Tibial nerve (tissue), 4 donors: ENCODE measurements at regions not wholly inside any gene's neighbourhood (a gene's known extent, or its start where the extent isn't known, plus 50 kb on each side); places are given as distances from the start of the nearest gene placed in this dataset.

Source experiments
- DNase-seq, 2 donors: peaks; one replicate each; pipeline ENCODE4 v3.0.0-alpha.2; 2019; ENCODE audit warnings: low spot score in 2 of 2
- H3K27ac ChIP-seq, 4 donors: fragments of 200-600 bp; sonication (generic) in 3 of 4; one replicate each; pipeline ENCODE4 v1.5.1; 2017 to 2019; ENCODE audit warnings: mild to moderate bottlenecking in 1 of 4
- H3K27me3 ChIP-seq, 2 donors: fragments of 200-600 bp; sonication (generic) in 1 of 2; one replicate each; pipeline versions ENCODE4 v1.5.1 to v1.6.0; 2017 to 2019
- H3K36me3 ChIP-seq, 3 donors: fragments of 200-600 bp; sonication (generic); one replicate each; pipeline ENCODE4 v1.5.1; 2018 to 2019
- H3K4me1 ChIP-seq, 4 donors: fragments of 200-600 bp; sonication (generic) in 3 of 4; one replicate each; pipeline ENCODE4 v1.5.1; 2017 to 2019
- H3K4me3 ChIP-seq, 4 donors: fragments of 200-600 bp; sonication (generic) in 3 of 4; one replicate each; pipeline ENCODE4 v1.5.1; 2017 to 2019; ENCODE audit warnings: mild to moderate bottlenecking in 1 of 4, moderate library complexity in 1 of 4
- H3K9me3 ChIP-seq, 4 donors: fragments of 200-600 bp; sonication (generic) in 3 of 4; one replicate each; pipeline ENCODE4 v1.5.1; 2017 to 2019
- CTCF ChIP-seq, 5 experiments: fragments of 200-600 bp in 3 of 5; fragments of 450-650 bp in 2 of 5; sonication (generic) in 3 of 5; IDR thresholded peaks; one replicate each; pipeline ENCODE4 v1.5.1; 2016 to 2019; ENCODE audit warnings: antibody characterized with exemption in 5 of 5, mild to moderate bottlenecking in 3 of 5, moderate library complexity in 2 of 5
- EP300 ChIP-seq, 2 donors: sonication (generic); formaldehyde crosslinking; IDR thresholded peaks; one replicate each; pipeline ENCODE4 v1.6.1; 2017; ENCODE audit warnings: antibody characterized with exemption in 2 of 2, mild to moderate bottlenecking in 1 of 2
- POLR2A ChIP-seq, 2 donors: fragments of 450-650 bp; IDR thresholded peaks; one replicate each; pipeline ENCODE4 v1.6.1; 2017; ENCODE audit warnings: antibody characterized with exemption in 2 of 2, mild to moderate bottlenecking in 2 of 2, moderate library complexity in 2 of 2
- WGBS, 2 donors: methylation state at CpG; one replicate each; pipeline ENCODE4 v1.1.5; 2018; 5-methylcytosine and 5-hydroxymethylcytosine counted together

GRCh38 chr20:48066246-48066645 lies 281.0 kb upstream of the SULF2 start:
- H3K4me3 ChIP-seq, result no peak overlapping the region
- WGBS, 2 donors, result 48 to 55% methylated on average over 13 of the region's 13 CpGs
- H3K36me3 ChIP-seq, result no peaks in the 10 kb centered on the region
- H3K9me3 ChIP-seq, result no peaks in the 10 kb centered on the region
- H3K4me1 ChIP-seq, result no peaks in the 10 kb centered on the region
- H3K27me3 ChIP-seq, result no peaks in the 10 kb centered on the region
- no peak overlapping the region for H3K27ac ChIP-seq
- TF ChIP-seq EP300 (IDR thresholded peaks at IDR 0.05) (no peak), CTCF (IDR thresholded peaks at IDR 0.05) (no peak), POLR2A (IDR thresholded peaks at IDR 0.05) (no peak)
- DNase-seq, result no peak

DNA sequence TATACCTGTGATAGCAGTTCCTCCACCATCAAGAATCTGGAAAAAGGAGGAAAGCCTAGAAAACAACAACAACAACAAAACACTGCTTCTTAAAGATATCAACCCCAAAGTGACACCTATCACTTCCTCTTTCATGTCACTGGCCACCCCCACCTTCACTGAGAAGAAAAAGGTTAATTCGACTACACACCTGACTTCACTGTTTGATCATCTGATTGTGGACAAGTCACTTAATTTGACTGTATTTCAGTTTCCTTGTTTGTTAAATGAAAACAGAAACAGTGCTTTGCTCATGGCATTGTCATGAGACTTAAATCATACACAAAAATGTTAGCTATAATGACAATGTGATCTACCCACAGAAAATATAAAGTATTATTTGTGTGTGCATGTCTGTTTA lies 280.6 kb upstream of the SULF2 start:
- Histone ChIP-seq H3K4me3 (no peak overlapping the region), H3K9me3 (no peaks in the 10 kb centered on the region), H3K27ac (no peak overlapping the region), H3K4me1 (no peaks in the 10 kb centered on the region), H3K27me3 (no peaks in the 10 kb centered on the region), H3K36me3 (no peaks in the 10 kb centered on the region)
- DNase-seq, result no peak
- TF ChIP-seq POLR2A (IDR thresholded peaks at IDR 0.05) (no peak), CTCF (IDR thresholded peaks at IDR 0.05) (no peak), EP300 (IDR thresholded peaks at IDR 0.05) (no peak)
- WGBS, 2 donors, result 58 to 66% methylated on average over 1 of the region's 1 CpG

DNA sequence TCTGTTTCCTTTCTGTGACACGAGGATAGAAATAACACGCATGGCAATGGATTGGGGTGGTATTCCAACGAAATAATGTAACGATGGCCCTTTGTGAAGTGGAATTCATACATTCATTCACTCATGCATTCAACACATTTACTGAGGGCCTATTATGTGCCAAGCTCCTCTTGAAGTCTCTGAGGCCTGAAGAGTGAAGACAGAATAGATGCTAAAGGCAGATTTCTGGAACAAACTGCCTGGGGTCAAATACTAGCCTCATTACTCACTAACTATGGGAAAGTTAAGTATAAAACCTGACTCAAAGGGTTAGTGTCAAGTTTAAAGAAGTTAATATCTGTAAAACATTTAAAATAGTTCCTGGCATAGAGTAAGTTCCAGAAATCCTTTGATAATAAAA lies 279.6 kb upstream of the SULF2 start:
- no peaks in the 10 kb centered on the region for H3K9me3 ChIP-seq
- H3K36me3 ChIP-seq, result no peaks in the 10 kb centered on the region
- 61 to 73% methylated on average over 4 of the region's 4 CpGs for WGBS, 2 donors
- no peaks in the 10 kb centered on the region for H3K27me3 ChIP-seq
- H3K4me3 ChIP-seq, result no peak overlapping the region
- H3K27ac ChIP-seq, result no peak overlapping the region
- H3K4me1 ChIP-seq, result no peaks in the 10 kb centered on the region
- no peak for DNase-seq
- TF ChIP-seq EP300 (IDR thresholded peaks at IDR 0.05), result no peak
- no peak for TF ChIP-seq CTCF (IDR thresholded peaks at IDR 0.05)
- no peak for TF ChIP-seq POLR2A (IDR thresholded peaks at IDR 0.05)

DNA sequence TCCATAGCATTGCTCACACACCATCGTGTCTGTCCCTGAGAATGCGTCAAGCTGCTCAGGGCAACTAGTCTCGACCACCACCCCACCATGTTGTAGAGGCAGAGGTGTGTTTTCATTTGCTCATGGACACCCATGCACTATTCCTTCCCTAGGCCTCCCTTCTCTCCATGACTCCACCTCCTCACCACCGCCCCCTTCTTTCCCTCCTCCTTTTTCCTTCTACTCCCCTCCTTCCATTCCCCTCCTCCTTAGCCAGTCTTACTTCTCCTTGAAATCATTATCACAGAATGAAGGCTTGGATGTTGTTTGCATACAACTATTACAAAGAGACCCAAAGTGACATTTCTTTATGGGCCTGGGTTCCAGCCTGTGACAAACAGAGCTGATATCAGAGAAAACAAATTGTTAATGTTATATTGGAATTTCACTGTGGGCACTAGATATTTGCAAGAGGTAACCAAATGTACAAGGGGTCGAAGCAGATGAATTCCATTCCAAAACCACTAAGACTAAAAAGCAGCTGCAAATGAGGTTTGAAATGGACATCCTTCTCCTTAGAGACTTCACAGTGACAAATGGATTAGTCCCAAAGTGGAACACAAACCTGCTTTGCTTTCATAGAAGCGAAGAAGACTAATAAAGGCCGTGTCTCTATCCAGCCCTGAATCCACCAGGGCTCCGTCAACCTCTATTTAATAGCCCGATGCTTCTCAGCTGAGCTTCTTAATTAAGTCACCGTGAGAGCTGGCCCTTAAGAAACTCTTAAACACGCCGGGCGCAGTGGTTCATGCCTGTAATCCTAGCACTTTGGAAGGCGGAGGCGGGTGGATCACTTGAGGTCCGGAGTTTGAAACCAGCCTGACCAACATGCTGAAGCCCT lies 275.8 kb upstream of the SULF2 start:
- TF ChIP-seq CTCF (IDR thresholded peaks at IDR 0.05) (no peak), EP300 (IDR thresholded peaks at IDR 0.05) (no peak), POLR2A (IDR thresholded peaks at IDR 0.05) (no peak)
- H3K4me1 ChIP-seq, result no peaks in the 10 kb centered on the region
- H3K27me3 ChIP-seq, result no peaks in the 10 kb centered on the region
- WGBS, 2 donors, result 86 to 90% methylated on average over 16 of the region's 16 CpGs
- no peak overlapping the region for H3K27ac ChIP-seq
- H3K36me3 ChIP-seq, result no peaks in the 10 kb centered on the region
- DNase-seq, result no peak
- H3K4me3 ChIP-seq, result no peak overlapping the region
- peaks cover 0 to 9% (median 0%) of the 10 kb centered on the region in 4 donors for H3K9me3 ChIP-seq
